IPS-15b (cell line): ENCODE measurements at regions not wholly inside any gene's neighbourhood (a gene's known extent, or its start where the extent isn't known, plus 50 kb on each side); places are given as distances from the start of the nearest gene placed in this dataset.

ENCODE experiments used
- H3K27me3 ChIP-seq: one replicate; pipeline ENCODE4 v1.6.1; 2013; ENCODE audit warnings: low read length; ENCODE audit not compliant: control insufficient read depth, insufficient read depth
- H3K36me3 ChIP-seq: one replicate; pipeline ENCODE4 v1.6.1; 2013; ENCODE audit warnings: low read length; ENCODE audit not compliant: control insufficient read depth, insufficient read depth
- H3K4me1 ChIP-seq: one replicate; pipeline ENCODE4 v1.6.1; 2013; ENCODE audit warnings: mild to moderate bottlenecking, low read length; ENCODE audit not compliant: control insufficient read depth, insufficient read depth
- H3K4me3 ChIP-seq: one replicate; pipeline ENCODE4 v1.5.1; 2013; ENCODE audit warnings: low read depth, low read length
- H3K9ac ChIP-seq: one replicate; pipeline ENCODE4 v1.6.1; 2013; ENCODE audit warnings: low read depth, mild to moderate bottlenecking, low read length
- H3K9me3 ChIP-seq: one replicate; pipeline ENCODE4 v1.6.1; 2013; ENCODE audit warnings: mild to moderate bottlenecking, low read length; ENCODE audit not compliant: control insufficient read depth, insufficient read depth

- H3K9me3 ChIP-seq: no peaks in the 10 kb centered on the region
- H3K27me3 ChIP-seq: no peaks in the 10 kb centered on the region
- H3K4me1 ChIP-seq: no peaks in the 10 kb centered on the region
- H3K9ac ChIP-seq: no peak overlapping the region
- no peaks in the 10 kb centered on the region for H3K36me3 ChIP-seq
- no peak overlapping the region for H3K4me3 ChIP-seq
Observed at GRCh38 chr10:10785627-10786026, 232.0 kb upstream of the CELF2 start.

DNA sequence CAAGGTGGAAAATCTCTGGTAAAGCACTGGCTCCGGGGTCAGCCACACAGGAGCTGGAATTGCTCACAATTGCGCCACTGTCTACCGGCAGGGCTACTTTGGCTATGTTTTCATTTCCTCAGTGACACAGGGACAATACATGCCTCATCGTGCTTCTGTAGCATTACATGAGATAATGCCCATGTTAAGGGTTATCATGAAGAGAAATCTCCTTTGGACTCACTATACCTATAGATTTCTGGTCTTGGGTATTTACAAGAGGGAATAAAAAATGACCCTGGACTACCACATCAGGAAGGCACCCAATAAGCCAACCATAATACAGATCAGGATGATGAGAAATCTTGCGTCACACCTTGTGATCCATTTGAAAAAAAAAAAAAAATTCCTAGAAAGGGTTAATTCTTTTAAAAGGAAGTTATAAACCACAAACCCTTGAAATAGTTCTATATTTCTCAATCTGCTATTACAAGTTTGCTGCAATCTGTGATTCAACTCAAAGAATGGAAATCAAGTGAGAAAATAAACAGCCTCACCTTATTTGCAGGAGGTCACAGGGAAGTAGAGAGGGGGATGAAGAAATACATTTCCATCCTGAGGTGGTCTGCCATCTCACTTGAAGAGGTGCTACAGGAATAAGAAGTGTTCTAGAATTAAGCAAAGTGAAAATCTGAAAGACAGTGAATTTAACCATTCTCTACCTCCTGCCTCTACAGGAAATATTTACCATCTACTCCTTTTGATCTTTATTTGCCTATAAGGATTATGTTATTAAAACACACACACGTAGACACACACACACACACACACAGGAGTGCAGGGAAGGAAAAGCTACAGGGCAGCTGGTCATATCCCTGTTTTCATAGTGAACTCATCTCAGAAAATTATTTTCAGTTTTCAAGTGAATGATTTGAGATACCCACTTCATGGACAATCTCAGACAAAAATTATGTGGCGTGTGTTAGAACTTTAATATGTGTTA, 231.3 kb upstream of the CELF2 start:
- no peak overlapping the region for H3K9ac ChIP-seq
- no peaks in the 10 kb centered on the region for H3K4me1 ChIP-seq
- no peak overlapping the region for H3K4me3 ChIP-seq
- no peaks in the 10 kb centered on the region for H3K36me3 ChIP-seq
- no peaks in the 10 kb centered on the region for H3K9me3 ChIP-seq
- no peaks in the 10 kb centered on the region for H3K27me3 ChIP-seq

DNA sequence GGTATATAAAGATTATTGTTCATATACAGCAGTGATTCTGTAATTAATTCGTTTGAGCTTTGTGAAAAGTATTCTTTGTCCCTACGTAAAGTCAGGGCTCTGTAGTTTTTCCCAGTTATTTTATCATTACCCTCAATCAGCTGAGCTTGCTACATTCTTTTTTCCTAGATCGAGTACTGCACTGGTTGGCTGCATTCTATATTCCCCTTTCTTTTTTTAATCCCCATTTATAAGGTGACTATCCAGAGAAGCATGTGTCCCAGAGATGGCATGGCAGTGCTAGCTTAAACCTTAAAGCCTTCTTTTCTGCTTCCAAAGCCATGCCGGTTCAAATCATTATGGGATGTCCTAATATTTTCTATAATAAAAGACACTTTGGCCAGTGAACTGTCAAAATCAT, 230.1 kb upstream of the CELF2 start:
- Histone ChIP-seq H3K9me3 (no peaks in the 10 kb centered on the region), H3K27me3 (no peaks in the 10 kb centered on the region), H3K36me3 (no peaks in the 10 kb centered on the region), H3K4me1 (peaks cover 7% of the 10 kb centered on the region), H3K9ac (no peak overlapping the region), H3K4me3 (no peak overlapping the region)

GRCh38 chr10:10788761-10789160, 228.9 kb upstream of the CELF2 start:
- Histone ChIP-seq H3K4me3 (no peak overlapping the region), H3K27me3 (no peaks in the 10 kb centered on the region), H3K36me3 (no peaks in the 10 kb centered on the region), H3K9ac (no peak overlapping the region), H3K9me3 (no peaks in the 10 kb centered on the region), H3K4me1 (peaks cover 8% of the 10 kb centered on the region)

GRCh38 chr10:10791869-10792268, 225.8 kb upstream of the CELF2 start:
- Histone ChIP-seq H3K27me3 (no peaks in the 10 kb centered on the region), H3K9me3 (no peaks in the 10 kb centered on the region), H3K4me3 (no peak overlapping the region), H3K36me3 (no peaks in the 10 kb centered on the region), H3K4me1 (peaks cover 18% of the 10 kb centered on the region), H3K9ac (no peak overlapping the region)

DNA sequence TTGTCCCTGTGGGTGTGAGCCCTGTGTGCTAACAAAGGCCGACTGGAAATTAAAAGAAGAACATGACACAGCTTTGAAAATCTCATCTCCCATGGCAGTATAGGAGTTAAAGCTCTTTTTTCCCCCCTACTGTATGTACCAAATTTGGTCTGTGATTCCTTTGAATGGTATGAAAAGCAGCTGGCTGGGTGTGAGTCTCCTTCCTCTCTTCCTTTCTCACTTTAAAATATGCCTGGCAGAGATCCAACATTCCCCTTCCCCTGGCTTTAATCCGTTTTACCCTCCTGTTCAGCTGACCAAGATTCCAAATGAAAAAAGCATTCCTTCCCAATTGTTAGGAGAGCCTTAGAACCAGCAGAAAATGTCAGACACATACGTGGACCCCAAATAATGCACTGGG, 225.0 kb upstream of the CELF2 start:
- Histone ChIP-seq H3K4me3 (no peak overlapping the region), H3K9me3 (no peaks in the 10 kb centered on the region), H3K9ac (no peak overlapping the region), H3K36me3 (no peaks in the 10 kb centered on the region), H3K27me3 (no peaks in the 10 kb centered on the region), H3K4me1 (peaks cover 26% of the 10 kb centered on the region)

DNA sequence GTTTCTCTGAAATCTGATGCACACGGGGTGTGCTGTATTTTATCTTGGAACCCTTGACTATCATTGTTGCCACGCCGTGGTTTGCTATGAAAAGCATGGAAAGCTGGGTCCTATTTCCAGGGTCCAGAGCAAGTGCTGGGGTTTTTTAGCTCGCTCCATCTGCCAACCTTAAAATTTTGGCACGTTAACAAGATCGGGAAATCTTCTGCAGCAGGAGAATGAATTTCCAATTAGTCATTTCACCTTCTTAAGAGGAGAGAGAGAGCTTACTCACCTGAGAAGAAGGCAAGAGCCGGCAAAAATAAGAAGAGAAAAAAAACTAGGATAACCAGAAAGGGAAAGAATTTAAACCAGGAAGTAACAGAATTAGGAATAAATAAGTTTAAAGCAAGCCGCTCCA, 223.6 kb upstream of the CELF2 start:
- Histone ChIP-seq H3K4me3 (no peak overlapping the region), H3K9me3 (no peaks in the 10 kb centered on the region), H3K36me3 (no peaks in the 10 kb centered on the region), H3K4me1 (peaks cover 32% of the 10 kb centered on the region), H3K9ac (no peak overlapping the region), H3K27me3 (no peaks in the 10 kb centered on the region)

GRCh38 chr10:10794791-10795191, 222.9 kb upstream of the CELF2 start:
- Histone ChIP-seq H3K27me3 (no peaks in the 10 kb centered on the region), H3K36me3 (no peaks in the 10 kb centered on the region), H3K4me1 (peaks cover 32% of the 10 kb centered on the region), H3K9ac (no peak overlapping the region), H3K4me3 (no peak overlapping the region), H3K9me3 (no peaks in the 10 kb centered on the region)

DNA sequence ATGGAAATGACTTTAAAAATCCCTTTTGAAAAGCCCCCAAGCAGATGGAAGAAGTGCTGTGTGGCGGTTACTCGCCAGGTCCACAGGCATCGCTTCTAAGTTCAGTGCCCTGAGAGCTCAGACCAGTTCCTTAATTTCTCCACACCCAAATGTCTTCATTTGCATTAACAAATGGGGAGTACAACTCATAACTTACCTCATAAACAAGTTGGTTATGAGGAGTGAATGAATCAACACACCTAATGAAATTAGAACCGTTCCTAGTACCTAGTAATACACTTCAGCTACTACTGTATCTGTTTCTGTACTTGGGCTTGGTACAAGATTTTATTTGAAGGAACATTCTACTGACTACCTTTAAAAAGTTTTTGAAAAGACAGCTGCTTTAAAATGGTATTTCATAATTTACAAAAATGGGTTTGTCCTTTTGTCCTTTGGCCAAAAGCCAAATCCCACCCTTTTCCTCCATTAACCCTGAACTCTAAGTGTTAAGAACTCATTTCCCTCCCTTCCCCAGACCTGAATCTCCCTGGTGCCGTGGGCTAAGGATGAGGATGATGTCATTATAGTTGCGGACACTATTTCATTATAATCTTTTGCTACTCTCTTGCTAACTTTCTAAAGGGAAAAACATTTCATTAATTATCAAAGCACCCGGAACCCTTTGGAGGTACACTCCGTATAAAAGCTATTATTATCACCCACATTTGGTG, 221.5 kb upstream of the CELF2 start:
- Histone ChIP-seq H3K9ac (no peak overlapping the region), H3K4me1 (peaks cover 32% of the 10 kb centered on the region), H3K36me3 (no peaks in the 10 kb centered on the region), H3K4me3 (no peak overlapping the region), H3K9me3 (no peaks in the 10 kb centered on the region), H3K27me3 (no peaks in the 10 kb centered on the region)

GRCh38 chr10:10796774-10797415, 220.8 kb upstream of the CELF2 start:
- H3K36me3 ChIP-seq: no peaks in the 10 kb centered on the region
- H3K4me1 ChIP-seq: peaks cover 31% of the 10 kb centered on the region
- no peak overlapping the region for H3K4me3 ChIP-seq
- H3K9me3 ChIP-seq: no peaks in the 10 kb centered on the region
- H3K27me3 ChIP-seq: no peaks in the 10 kb centered on the region
- H3K9ac ChIP-seq: no peak overlapping the region

DNA sequence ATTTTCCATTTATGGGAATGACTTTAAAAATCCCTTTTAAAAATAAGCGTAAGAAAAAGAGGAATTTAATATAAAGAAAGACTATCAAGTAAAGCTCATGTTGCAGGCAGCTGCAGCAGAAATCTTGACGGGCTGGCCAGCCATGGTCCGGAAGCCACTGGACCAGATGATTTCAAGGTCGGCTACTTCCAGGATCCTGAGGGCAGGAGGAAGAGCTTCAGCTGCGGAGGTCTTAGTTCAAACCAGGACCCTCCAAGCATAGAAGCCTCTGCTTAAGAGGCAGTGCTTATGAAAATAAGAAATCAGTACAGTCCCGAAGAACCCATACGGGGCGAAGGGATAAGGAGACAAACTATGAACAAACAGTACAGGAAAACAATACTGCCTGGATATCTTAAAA, 220.2 kb upstream of the CELF2 start:
- Histone ChIP-seq H3K9ac (no peak overlapping the region), H3K36me3 (no peaks in the 10 kb centered on the region), H3K4me1 (peaks cover 27% of the 10 kb centered on the region), H3K4me3 (no peak overlapping the region), H3K27me3 (no peaks in the 10 kb centered on the region), H3K9me3 (no peaks in the 10 kb centered on the region)
